Fibroblast of villous mesenchyme (primary cell): ENCODE measurements at regions not wholly inside any gene's neighbourhood (a gene's known extent, or its start where the extent isn't known, plus 50 kb on each side); places are given as distances from the start of the nearest gene placed in this dataset.
A peak's percentile ranks its signal among the peaks of the same experiment; 100 is the strongest.

ENCODE experiments used
- DNase-seq: peaks from one replicate; pipeline ENCODE4 v3.0.0-alpha.2; 2010; ENCODE audit warnings: low read depth
- H3K4me3 ChIP-seq: 2 replicates; pipeline ENCODE4 v1.5.1; 2011; ENCODE audit warnings: low read depth, mild to moderate bottlenecking, low read length
- CTCF ChIP-seq: IDR thresholded peaks from 2 replicates; pipeline ENCODE4 v1.5.1; 2012; ENCODE audit warnings: low read depth, mild to moderate bottlenecking, low read length; ENCODE audit not compliant: insufficient read depth

DNA sequence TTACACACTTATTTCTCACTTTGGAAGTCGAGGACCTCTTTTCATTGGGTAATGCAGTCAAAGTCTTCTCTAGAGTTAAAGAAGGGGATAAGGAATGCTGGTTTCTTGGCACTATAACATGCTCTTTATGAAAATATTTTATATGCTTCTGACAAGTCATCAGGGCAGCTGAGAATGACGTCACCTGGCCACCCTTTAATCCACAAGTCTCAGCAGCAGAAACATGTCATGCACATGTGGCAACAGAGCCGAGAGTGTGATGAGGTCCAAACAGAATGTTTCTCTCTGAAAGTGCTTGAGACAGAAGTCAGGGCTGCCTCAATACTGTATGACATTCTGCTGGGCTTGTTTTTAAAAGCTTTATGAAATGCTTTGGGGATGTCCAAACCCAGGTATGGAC, 63.5 kb upstream of the C10orf90 start:
- TF ChIP-seq CTCF = no peak
- no peak overlapping the region for H3K4me3 ChIP-seq
- peak; percentile 14 for DNase-seq

DNA sequence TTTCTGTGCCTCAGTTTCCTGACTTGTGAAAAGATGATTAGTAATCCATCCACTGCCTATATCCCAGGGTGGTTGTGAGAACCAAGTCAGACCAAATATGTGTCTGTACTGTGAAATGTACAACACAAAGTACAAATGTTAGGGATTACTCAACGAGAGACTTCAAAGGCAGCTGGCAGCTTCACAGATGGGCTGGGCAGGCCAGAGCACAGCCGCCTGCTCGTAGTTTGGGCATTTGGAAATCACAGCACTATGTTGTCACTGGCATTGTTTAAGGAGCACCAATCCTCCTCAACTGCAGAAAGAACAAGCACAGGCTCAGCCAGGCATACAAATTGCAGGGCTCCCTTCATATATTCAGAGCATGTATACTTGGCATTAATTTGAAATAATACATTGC, 64.5 kb upstream of the C10orf90 start:
- no peak for DNase-seq
- no peak for TF ChIP-seq CTCF
- H3K4me3 ChIP-seq = no peak overlapping the region

DNA sequence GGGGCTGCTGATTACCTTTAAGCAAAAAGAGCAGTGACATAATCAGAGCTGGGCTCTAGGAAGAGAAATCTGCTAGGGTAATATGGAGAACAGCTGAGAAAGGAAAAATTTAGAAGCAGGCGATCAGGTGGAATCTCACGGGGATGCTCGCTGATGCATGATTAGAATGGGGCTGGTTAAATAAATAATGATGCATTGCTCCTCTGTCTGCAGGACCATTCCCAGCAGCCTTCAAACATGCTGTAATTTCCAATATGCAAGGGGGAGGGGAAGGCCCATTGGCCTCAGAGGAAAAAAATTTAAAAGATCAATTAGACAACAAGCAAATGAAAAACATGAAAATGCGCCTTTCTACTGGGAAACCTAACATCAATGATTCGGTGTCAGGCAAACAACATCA, 65.6 kb upstream of the C10orf90 start:
- H3K4me3 ChIP-seq = no peak overlapping the region
- TF ChIP-seq CTCF = no peak
- no peak for DNase-seq

DNA sequence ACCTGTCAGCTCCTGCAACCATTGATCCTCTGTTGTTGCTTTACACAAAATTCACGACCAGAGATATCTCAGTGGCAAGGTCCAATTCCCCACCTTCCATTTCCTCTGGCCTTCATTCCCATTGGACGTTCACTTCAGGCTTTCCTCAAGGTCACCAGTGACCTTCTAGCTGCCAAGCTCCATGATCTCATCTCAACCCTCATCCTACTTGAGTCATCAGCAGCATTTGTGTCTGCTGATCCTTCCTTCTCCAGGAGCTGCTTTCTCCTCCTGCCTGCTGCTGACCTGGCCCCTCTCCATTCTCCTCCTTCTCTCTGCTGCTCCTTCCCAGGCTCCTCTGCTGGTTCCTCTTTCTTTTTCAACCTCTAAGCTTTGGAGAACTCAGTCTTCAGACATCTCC, 66.2 kb upstream of the C10orf90 start:
- TF ChIP-seq CTCF = no peak
- H3K4me3 ChIP-seq = no peak overlapping the region
- no peak for DNase-seq

DNA sequence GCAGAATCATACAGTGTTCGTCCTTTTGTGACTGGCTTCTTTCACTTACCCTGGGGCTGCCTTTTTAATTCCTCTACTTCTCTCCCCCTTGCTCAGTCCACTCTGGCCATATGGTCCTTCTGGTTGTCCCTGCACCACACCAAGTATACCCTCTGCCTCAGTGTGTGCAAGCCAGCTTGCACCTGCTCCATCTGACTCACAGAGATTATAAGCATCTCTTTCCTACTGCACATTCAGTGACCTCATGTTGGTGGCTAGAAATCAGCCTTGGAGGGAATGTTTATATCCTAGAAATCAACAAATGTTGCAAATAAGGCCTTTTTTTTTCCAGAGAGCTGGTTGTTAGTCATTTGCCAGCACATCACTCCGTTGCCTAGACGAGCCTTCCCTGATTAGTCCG, 67.5 kb upstream of the C10orf90 start:
- no peak overlapping the region for H3K4me3 ChIP-seq
- no peak for DNase-seq
- no peak for TF ChIP-seq CTCF

DNA sequence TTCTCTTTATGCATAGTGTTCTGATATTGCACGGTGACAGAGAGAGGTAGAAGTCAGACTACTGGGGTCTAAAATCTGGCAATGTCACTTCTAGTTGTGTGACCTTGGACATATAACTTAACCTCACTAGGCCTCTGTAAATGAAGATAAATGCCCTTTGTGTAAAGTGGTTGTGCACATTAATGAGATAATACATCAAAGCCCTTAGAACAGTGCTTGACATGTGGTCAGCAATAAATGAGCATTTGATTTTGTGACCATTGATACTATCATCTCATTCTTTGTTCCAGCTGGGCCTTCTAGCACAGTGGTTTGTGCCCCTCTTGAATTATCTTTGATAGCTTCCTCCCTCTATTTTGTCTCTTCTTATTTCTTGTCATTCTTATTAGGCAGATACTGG, 74.1 kb upstream of the C10orf90 start:
- TF ChIP-seq CTCF = no peak
- no peak for DNase-seq
- H3K4me3 ChIP-seq = no peak overlapping the region

DNA sequence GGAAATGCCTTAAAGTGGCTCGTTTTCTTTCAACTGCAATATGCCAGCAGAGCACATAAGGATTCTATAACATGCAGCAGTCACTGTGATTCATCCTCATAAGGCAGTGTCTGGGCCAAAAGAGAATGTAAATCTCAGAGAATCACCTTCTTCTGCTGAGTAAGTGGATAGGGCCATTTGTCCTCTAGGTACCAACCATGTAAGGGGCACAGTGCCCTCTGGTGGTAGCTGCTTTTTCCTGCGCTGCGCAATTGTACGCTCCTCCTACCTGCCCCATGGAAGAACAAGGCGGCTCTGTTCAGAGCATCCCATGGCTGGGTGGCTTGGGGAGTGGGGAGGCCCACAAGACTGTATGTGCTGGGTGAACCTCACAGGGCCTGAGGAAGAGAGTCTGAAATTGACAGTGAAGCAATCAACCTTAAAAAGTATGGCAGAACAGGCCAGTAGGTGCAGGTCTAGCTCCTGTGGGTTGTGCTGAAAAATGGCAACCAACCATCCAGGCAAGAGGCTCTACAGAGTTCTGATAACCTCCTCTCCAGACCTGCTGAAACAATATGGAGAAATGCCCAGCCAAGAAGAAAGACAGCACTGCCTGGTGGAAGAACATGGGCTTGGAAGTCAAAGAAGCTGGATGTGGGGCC, 78.6 kb upstream of the C10orf90 start:
- H3K4me3 ChIP-seq = no peak overlapping the region
- peak; percentile 81 for TF ChIP-seq CTCF
- DNase-seq = peak; percentile 73
